ENCODE measurements at regions not wholly inside any gene's neighbourhood (a gene's known extent, or its start where the extent isn't known, plus 50 kb on each side); places are given as distances from the start of the nearest gene placed in this dataset.

- intact Hi-C loops (cut with micrococcal nuclease; ENCODE audit: unreplicated experiment), result no loop called here
- H3K36me3 ChIP-seq (replicated peaks in 1 of 2; ENCODE audit: control insufficient read depth in 1 of 2, insufficient read depth in 2 of 2, low read length in 2 of 2), result no peaks in the 10 kb centered on the region
- no peak for ATAC-seq
- peaks cover 5% of the 10 kb centered on the region; the same call in 1 of the 2 replicates for H3K4me1 ChIP-seq (ENCODE audit: insufficient read depth, low read length)
- no peak for DNase-seq (ENCODE audit: low spot score)
- no peaks in the 10 kb centered on the region for H3K79me2 ChIP-seq (ENCODE audit: insufficient read depth, low read length)
- WGBS (ENCODE audit: low lambda C conversion rate), result 91% methylated on average over 4 of the region's 4 CpGs
- no peaks in the 10 kb centered on the region for H3K9me3 ChIP-seq (ENCODE audit: low read length)
- H3K27me3 ChIP-seq (ENCODE audit: control insufficient read depth in 1 of 2, insufficient read depth in 2 of 2, low read length in 2 of 2), result no peaks in the 10 kb centered on the region
- CTCF ChIA-PET (ENCODE audit: low intra/inter-chr PET ratio, low total read pairs), result no interaction called here
- H3K9ac ChIP-seq (ENCODE audit: insufficient read depth, low read depth, low read length), result no peak overlapping the region
- no peak overlapping the region for H3K4me3 ChIP-seq (replicated peaks in 1 of 3; ENCODE audit: insufficient read depth in 1 of 3, low read depth in 2 of 3, low read length in 3 of 3)
- H3K27ac ChIP-seq (ENCODE audit: extremely low read length, insufficient read depth, low read length), result no peak overlapping the region
- FAIRE-seq, result no peak
- in situ Hi-C loops (cut with HindIII; ENCODE audit: extremely low pct_ligation_motif_present, low pct_unique_long_range_greater_than_20kb), result no loop called here
- POLR2A ChIA-PET, result no interaction called here
- no peak overlapping the region for H2AFZ ChIP-seq (ENCODE audit: low read length)
- BruUV-seq (replicated peaks), result no TSS peak
- no peak overlapping the region for H3K4me2 ChIP-seq (ENCODE audit: low read depth, low read length)
- H4K20me1 ChIP-seq (ENCODE audit: insufficient read depth, low read length), result no peaks in the 10 kb centered on the region
- TF ChIP-seq ZNF709 (CRISPR knock-in tag; IDR thresholded peaks at IDR 0.05) (no peak), GATAD1 (CRISPR knock-in tag; IDR thresholded peaks at IDR 0.05) (no peak), MED8 (CRISPR knock-in tag; IDR thresholded peaks at IDR 0.05; ENCODE audit: insufficient replicate concordance) (no peak), ZNF792 (CRISPR knock-in tag; IDR thresholded peaks at IDR 0.05) (no peak), ZNF781 (CRISPR knock-in tag; IDR thresholded peaks at IDR 0.05; ENCODE audit: borderline replicate concordance, not compliant biosample characterization) (no peak), ZBTB34 (CRISPR knock-in tag; IDR thresholded peaks at IDR 0.05) (no peak)
Observed at GRCh38 chr3:171524921-171525310, 64.7 kb upstream of the TNIK start.

- FAIRE-seq, result no peak
Observed at GRCh38 chr3:171522651-171523050, 62.4 kb upstream of the TNIK start.

More at GRCh38 chr3:171522651-171523050, 62.4 kb upstream of the TNIK start:
- DNase-seq (ENCODE audit: low spot score) (no peak), ATAC-seq (no peak)
- POLR2A ChIA-PET, result no interaction called here
- Histone ChIP-seq H3K27me3 (ENCODE audit: control insufficient read depth in 1 of 2, insufficient read depth in 2 of 2, low read length in 2 of 2) (no peaks in the 10 kb centered on the region), H3K4me3 (replicated peaks in 1 of 3; ENCODE audit: insufficient read depth in 1 of 3, low read depth in 2 of 3, low read length in 3 of 3) (no peak overlapping the region), H2AFZ (ENCODE audit: low read length) (no peak overlapping the region), H3K4me1 (ENCODE audit: insufficient read depth, low read length) (peaks cover 5% of the 10 kb centered on the region; the same call in 1 of the 2 replicates), H4K20me1 (ENCODE audit: insufficient read depth, low read length) (no peaks in the 10 kb centered on the region), H3K36me3 (replicated peaks in 1 of 2; ENCODE audit: control insufficient read depth in 1 of 2, insufficient read depth in 2 of 2, low read length in 2 of 2) (no peaks in the 10 kb centered on the region), H3K4me2 (ENCODE audit: low read depth, low read length) (no peak overlapping the region), H3K79me2 (ENCODE audit: insufficient read depth, low read length) (no peaks in the 10 kb centered on the region), H3K27ac (ENCODE audit: extremely low read length, insufficient read depth, low read length) (no peak overlapping the region), H3K9me3 (ENCODE audit: low read length) (no peaks in the 10 kb centered on the region), H3K9ac (ENCODE audit: insufficient read depth, low read depth, low read length) (no peak overlapping the region)
- in situ Hi-C loops (cut with HindIII; ENCODE audit: extremely low pct_ligation_motif_present, low pct_unique_long_range_greater_than_20kb) (no loop called here), intact Hi-C loops (cut with micrococcal nuclease; ENCODE audit: unreplicated experiment) (no loop called here)
- TF ChIP-seq SMAD3 (CRISPR knock-in tag; IDR thresholded peaks at IDR 0.05) (no peak), DNMT3B (CRISPR knock-in tag; conservative IDR thresholded peaks at IDR 0.05) (no peak), ZNF589 (CRISPR knock-in tag; conservative IDR thresholded peaks at IDR 0.05) (no peak), POGK (CRISPR knock-in tag; conservative IDR thresholded peaks at IDR 0.05) (no peak), ZNF207 (IDR thresholded peaks at IDR 0.05; ENCODE audit: borderline replicate concordance) (no peak), ZSCAN22 (CRISPR knock-in tag; IDR thresholded peaks at IDR 0.05) (no peak), ZNF720 (CRISPR knock-in tag; IDR thresholded peaks at IDR 0.05) (no peak), MXD1 (CRISPR knock-in tag; IDR thresholded peaks at IDR 0.05) (no peak)
- CTCF ChIA-PET (ENCODE audit: low intra/inter-chr PET ratio, low total read pairs), result no interaction called here
- BruUV-seq (replicated peaks), result no TSS peak
- 66% methylated on average over 4 of the region's 4 CpGs for WGBS (ENCODE audit: low lambda C conversion rate)

Measured in HepG2 (cell line).